ENCODE measurements at regions not wholly inside any gene's neighbourhood (a gene's known extent, or its start where the extent isn't known, plus 50 kb on each side); places are given as distances from the start of the nearest gene placed in this dataset.

DNA sequence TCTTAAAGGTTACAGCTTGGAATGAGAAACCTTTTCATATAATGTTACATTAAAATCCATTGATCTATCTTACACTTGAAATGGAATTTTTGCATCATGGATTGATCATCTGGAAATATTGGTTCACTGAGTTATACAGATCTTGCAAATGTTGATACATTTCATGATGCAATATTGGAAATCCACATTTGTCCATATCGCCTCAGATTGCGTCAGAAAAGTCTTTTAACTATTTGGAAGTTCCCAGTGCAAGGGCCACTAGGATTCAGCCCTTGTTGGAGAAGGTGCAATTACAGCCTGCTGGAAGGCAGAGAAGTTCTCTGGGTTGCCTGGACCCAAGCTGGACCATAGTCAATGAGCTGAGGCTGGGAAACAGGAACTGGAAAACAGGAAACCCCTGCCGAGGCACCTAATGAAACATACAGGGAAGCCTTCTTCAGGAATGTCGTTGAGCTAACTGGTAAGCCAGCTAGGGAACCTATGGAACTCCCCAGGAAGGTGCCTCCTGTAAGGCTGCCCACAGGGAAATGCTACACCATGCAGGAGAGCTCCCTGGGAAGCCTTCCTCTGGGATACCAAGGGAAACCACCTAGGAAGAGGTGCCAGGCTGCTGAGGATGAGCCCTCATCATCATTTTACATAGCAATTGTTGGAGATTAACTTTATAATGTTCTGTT lies 600.4 kb upstream of the CADM1 start:
- no peaks in the 10 kb centered on the region for H3K9me3 ChIP-seq
- H3K36me3 ChIP-seq: no peaks in the 10 kb centered on the region
- H3K4me3 ChIP-seq: no peak overlapping the region
- DNase-seq: no peak
- intact Hi-C loops (cut with DNase I; ENCODE audit: low total_unique reads): no loop called here
- no peak overlapping the region for H3K27ac ChIP-seq
- no peaks in the 10 kb centered on the region for H3K4me1 ChIP-seq
- H3K27me3 ChIP-seq: no peaks in the 10 kb centered on the region
- TF ChIP-seq, protein P1, sequence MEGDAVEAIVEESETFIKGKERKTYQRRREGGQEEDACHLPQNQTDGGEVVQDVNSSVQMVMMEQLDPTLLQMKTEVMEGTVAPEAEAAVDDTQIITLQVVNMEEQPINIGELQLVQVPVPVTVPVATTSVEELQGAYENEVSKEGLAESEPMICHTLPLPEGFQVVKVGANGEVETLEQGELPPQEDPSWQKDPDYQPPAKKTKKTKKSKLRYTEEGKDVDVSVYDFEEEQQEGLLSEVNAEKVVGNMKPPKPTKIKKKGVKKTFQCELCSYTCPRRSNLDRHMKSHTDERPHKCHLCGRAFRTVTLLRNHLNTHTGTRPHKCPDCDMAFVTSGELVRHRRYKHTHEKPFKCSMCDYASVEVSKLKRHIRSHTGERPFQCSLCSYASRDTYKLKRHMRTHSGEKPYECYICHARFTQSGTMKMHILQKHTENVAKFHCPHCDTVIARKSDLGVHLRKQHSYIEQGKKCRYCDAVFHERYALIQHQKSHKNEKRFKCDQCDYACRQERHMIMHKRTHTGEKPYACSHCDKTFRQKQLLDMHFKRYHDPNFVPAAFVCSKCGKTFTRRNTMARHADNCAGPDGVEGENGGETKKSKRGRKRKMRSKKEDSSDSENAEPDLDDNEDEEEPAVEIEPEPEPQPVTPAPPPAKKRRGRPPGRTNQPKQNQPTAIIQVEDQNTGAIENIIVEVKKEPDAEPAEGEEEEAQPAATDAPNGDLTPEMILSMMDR (IDR thresholded peaks at IDR 0.05): no peak

GRCh38 chr11:116101902-116102301 lies 597.7 kb upstream of the CADM1 start:
- TF ChIP-seq, protein P1 (IDR thresholded peaks at IDR 0.05): no peak
- no peak overlapping the region for H3K27ac ChIP-seq
- no peaks in the 10 kb centered on the region for H3K9me3 ChIP-seq
- intact Hi-C loops (cut with DNase I; ENCODE audit: low total_unique reads): no loop called here
- H3K4me1 ChIP-seq: no peaks in the 10 kb centered on the region
- H3K4me3 ChIP-seq: no peak overlapping the region
- no peaks in the 10 kb centered on the region for H3K36me3 ChIP-seq
- no peak for DNase-seq
- no peaks in the 10 kb centered on the region for H3K27me3 ChIP-seq

DNA sequence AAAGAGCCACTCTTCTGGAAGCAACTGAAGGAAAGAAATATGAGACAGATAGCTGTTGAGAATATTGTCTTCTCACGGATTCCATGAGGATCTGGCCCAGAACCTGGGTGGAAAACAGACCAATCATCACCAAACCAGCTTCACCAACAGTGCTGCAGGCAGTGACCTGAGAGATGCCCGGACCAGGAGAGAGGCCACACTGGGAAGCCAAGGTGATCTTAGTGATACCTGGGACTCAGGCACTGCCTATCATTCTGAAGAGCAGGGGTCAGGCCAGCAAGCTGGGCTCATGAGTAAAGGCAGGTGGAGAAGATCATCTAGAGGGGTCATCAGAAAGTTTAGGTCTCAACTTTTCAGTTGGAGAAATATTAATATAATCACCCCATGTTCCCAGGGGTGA lies 595.8 kb upstream of the CADM1 start:
- Histone ChIP-seq H3K9me3 (no peaks in the 10 kb centered on the region), H3K27me3 (no peaks in the 10 kb centered on the region), H3K4me1 (no peaks in the 10 kb centered on the region), H3K4me3 (no peak overlapping the region), H3K36me3 (no peaks in the 10 kb centered on the region), H3K27ac (no peak overlapping the region)
- intact Hi-C loops (cut with DNase I; ENCODE audit: low total_unique reads): no loop called here
- no peak for DNase-seq
- TF ChIP-seq, protein P1 (IDR thresholded peaks at IDR 0.05): no peak

DNA sequence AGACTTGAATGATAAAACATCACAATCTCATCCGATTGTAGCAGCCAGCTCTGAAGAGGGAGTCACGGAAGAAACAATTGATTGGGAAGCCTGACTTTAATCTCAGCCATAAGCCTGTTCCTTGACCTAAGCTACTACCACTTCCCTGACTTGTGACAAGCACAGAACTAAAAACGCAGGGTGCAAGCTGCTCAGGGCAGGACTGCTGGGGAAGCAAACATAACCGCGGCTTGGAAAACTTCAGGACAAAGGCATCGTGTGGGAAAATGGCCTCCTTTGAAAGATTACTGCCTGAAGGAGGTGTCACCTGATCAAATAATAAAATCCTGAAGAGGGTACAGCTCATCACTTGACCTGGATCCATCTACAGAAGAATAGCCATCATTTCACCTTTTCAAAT lies 595.3 kb upstream of the CADM1 start:
- intact Hi-C loops (cut with DNase I; ENCODE audit: low total_unique reads): no loop called here
- H3K4me1 ChIP-seq: no peaks in the 10 kb centered on the region
- no peaks in the 10 kb centered on the region for H3K9me3 ChIP-seq
- no peak for DNase-seq
- H3K36me3 ChIP-seq: no peaks in the 10 kb centered on the region
- no peaks in the 10 kb centered on the region for H3K27me3 ChIP-seq
- H3K4me3 ChIP-seq: no peak overlapping the region
- H3K27ac ChIP-seq: no peak overlapping the region
- TF ChIP-seq, protein P1 (IDR thresholded peaks at IDR 0.05): no peak

DNA sequence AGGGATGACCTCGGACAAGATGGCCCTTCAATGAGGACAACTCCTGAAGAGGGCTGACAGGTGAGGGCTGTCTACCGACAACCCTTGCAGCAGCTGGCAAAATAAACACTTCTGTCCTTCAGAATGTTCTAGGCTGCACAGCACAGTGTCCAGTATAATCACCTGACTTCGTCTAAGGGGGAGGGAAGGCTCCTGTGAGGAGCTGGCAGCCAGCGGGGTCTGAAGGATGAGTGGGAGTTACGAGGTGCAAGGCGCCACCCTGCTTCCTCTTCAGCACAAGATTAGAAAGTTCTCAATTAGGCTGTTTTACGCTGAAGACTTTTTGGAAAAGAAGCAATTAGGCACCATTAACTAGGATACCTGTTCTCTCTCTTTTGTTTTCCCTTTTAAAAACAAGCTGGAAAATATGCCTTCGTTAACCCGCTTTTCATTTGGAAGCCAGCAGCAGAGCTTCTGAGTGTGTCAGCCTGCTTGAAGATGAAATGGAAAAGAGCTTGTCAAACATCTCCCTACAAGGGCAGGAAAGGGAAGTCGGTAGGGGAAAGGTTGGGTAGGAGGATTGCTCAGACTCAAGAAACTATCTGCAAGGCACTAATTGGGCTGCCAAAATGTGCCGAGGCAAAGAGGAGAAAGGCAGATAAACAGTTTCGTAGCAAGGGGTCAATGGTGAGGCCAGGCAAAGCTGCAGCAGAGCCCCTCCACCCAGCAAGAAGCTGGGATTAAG lies 592.2 kb upstream of the CADM1 start:
- no peak overlapping the region for H3K27ac ChIP-seq
- DNase-seq: no peak
- H3K9me3 ChIP-seq: no peaks in the 10 kb centered on the region
- intact Hi-C loops (cut with DNase I; ENCODE audit: low total_unique reads): no loop called here
- no peak overlapping the region for H3K4me3 ChIP-seq
- no peaks in the 10 kb centered on the region for H3K36me3 ChIP-seq
- TF ChIP-seq, protein P1 (IDR thresholded peaks at IDR 0.05): no peak
- no peaks in the 10 kb centered on the region for H3K27me3 ChIP-seq
- H3K4me1 ChIP-seq: no peaks in the 10 kb centered on the region
